ENCODE measurements at regions not wholly inside any gene's neighbourhood (a gene's known extent, or its start where the extent isn't known, plus 50 kb on each side); places are given as distances from the start of the nearest gene placed in this dataset.

DNA sequence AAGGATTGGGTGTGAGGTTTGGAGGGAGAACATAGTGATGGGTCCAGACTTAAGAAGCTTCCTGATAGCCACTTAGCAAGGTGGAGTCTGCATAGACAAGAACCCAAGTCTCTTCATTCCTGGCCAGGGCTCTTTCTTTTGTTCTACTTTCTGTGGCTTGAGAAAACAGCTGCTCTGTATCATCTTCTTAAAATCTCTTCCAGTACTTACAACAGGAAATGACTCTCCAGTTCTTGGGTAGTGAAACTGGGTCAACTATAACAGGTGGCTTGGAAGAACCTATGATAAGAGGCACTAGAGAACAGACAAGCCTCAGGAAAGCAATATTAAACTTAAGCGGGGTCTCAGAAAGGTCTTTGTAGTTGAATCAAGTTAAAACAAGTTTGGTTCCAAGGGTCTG is 148.1 kb upstream of the USP24 start:
- TF ChIP-seq EZH2phosphoT487 (IDR thresholded peaks at IDR 0.05; ENCODE audit: borderline replicate concordance): no peak
- TF ChIP-seq, protein P1, sequence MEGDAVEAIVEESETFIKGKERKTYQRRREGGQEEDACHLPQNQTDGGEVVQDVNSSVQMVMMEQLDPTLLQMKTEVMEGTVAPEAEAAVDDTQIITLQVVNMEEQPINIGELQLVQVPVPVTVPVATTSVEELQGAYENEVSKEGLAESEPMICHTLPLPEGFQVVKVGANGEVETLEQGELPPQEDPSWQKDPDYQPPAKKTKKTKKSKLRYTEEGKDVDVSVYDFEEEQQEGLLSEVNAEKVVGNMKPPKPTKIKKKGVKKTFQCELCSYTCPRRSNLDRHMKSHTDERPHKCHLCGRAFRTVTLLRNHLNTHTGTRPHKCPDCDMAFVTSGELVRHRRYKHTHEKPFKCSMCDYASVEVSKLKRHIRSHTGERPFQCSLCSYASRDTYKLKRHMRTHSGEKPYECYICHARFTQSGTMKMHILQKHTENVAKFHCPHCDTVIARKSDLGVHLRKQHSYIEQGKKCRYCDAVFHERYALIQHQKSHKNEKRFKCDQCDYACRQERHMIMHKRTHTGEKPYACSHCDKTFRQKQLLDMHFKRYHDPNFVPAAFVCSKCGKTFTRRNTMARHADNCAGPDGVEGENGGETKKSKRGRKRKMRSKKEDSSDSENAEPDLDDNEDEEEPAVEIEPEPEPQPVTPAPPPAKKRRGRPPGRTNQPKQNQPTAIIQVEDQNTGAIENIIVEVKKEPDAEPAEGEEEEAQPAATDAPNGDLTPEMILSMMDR (conservative IDR thresholded peaks at IDR 0.05; ENCODE audit: low read length): no peak

All from Loucy (cell line).